Caco-2 (cell line): ENCODE measurements at regions not wholly inside any gene's neighbourhood (a gene's known extent, or its start where the extent isn't known, plus 50 kb on each side); places are given as distances from the start of the nearest gene placed in this dataset.
"Not testable (repeated sequence)": the region's sequence is repeated elsewhere in the genome, so short reads cannot be mapped to it uniquely, and the experiment has no call there.

Experiments used
- BruUV-seq: library from RNA; stranded (reverse); fragments of 400-500 nt; replicated peaks from 2 replicates; lab custom pipeline; 2021; lab: Mats Ljungman, UMichigan
- CTCF ChIA-PET: fragments of 300-600 bp; sonication (Branson Sonifier 250); formaldehyde crosslinking; loops from one replicate; lab custom pipeline; 2022; ENCODE audit warnings: antibody characterized with exemption; lab: Charles Lee
- POLR2A ChIA-PET: fragments of 300-600 bp; sonication (Branson Sonifier 250); formaldehyde crosslinking; loops from one replicate; lab custom pipeline; 2022; ENCODE audit warnings: antibody characterized with exemption; lab: Charles Lee
- DNase-seq, 2 experiments: peaks; one replicate each; pipeline versions ENCODE4 v3.0.0 to v3.0.0-alpha.2; 2020 to 2022
- H3K27me3 ChIP-seq: replicated peaks from 2 replicates; pipeline ENCODE4 v1.6.0; 2011; ENCODE audit warnings: low read length; ENCODE audit not compliant: control insufficient read depth, insufficient read depth
- H3K36me3 ChIP-seq: 2 replicates; pipeline ENCODE4 v1.5.1; 2011; ENCODE audit warnings: low read length; ENCODE audit not compliant: control insufficient read depth, insufficient read depth
- H3K4me1 ChIP-seq: fragments of 250-450 bp; sonication (Bioruptor Pico); 2 replicates; pipeline ENCODE4 v1.5.1; 2020; ENCODE audit warnings: mild to moderate bottlenecking
- H3K4me3 ChIP-seq: 2 replicates; pipeline ENCODE4 v1.5.1; 2011; ENCODE audit warnings: low read depth, mild to moderate bottlenecking, control low read depth, low read length
- H3K9me3 ChIP-seq: fragments of 250-450 bp; sonication (Bioruptor Pico); 2 replicates; pipeline ENCODE4 v1.5.1; 2020; ENCODE audit warnings: mild to moderate bottlenecking, moderate library complexity
- H3K27ac Mint-ChIP-seq: one replicate; pipeline ENCODE4 v1.8.0; 2022; ENCODE audit warnings: mixed read lengths; ENCODE audit not compliant: unreplicated experiment
- H3K27me3 Mint-ChIP-seq: one replicate; pipeline ENCODE4 v1.8.0; 2022; ENCODE audit warnings: mixed read lengths; ENCODE audit not compliant: insufficient read depth, unreplicated experiment
- H3K36me3 Mint-ChIP-seq: one replicate; pipeline ENCODE4 v1.8.0; 2022; ENCODE audit warnings: mild to moderate bottlenecking, mixed read lengths; ENCODE audit not compliant: insufficient read depth, unreplicated experiment
- H3K4me1 Mint-ChIP-seq: one replicate; pipeline ENCODE4 v1.8.0; 2022; ENCODE audit warnings: low read depth, mixed read lengths; ENCODE audit not compliant: unreplicated experiment
- H3K4me3 Mint-ChIP-seq: one replicate; pipeline ENCODE4 v1.8.0; 2022; ENCODE audit warnings: mild to moderate bottlenecking, moderate library complexity, mixed read lengths; ENCODE audit not compliant: unreplicated experiment
- H3K9me3 Mint-ChIP-seq: one replicate; pipeline ENCODE4 v1.8.0; 2022; ENCODE audit warnings: mixed read lengths; ENCODE audit not compliant: unreplicated experiment
- CTCF ChIP-seq, 2 experiments: fragments of 200-600 bp in 1 of 2; IDR thresholded peaks; 1 replicate in 1 of 2; 2 replicates in 1 of 2; pipeline versions ENCODE4 v1.5.1 to v1.8.0; 2011 to 2022; ENCODE audit warnings: antibody characterized with exemption in 1 of 2, control low read depth in 1 of 2, inconsistent platforms in 1 of 2, low read depth in 1 of 2, low read length in 1 of 2, mild to moderate bottlenecking in 1 of 2, moderate library complexity in 1 of 2; ENCODE audit not compliant: insufficient read depth in 1 of 2, severe bottlenecking in 1 of 2, unreplicated experiment in 1 of 2
- intact Hi-C: fragments of 100-400 bp; cut with micrococcal nuclease; formaldehyde crosslinking; loops from one replicate; pipeline ENCODE4 v1.10.0; 2022; ENCODE audit not compliant: unreplicated experiment

- H3K4me1 ChIP-seq, BruUV-seq, H3K36me3 Mint-ChIP-seq, H3K9me3 ChIP-seq, H3K4me1 Mint-ChIP-seq, H3K27ac Mint-ChIP-seq, H3K9me3 Mint-ChIP-seq, H3K4me3 ChIP-seq, intact Hi-C loops, H3K36me3 ChIP-seq, POLR2A ChIA-PET, CTCF ChIA-PET, H3K27me3 ChIP-seq, H3K27me3 Mint-ChIP-seq, H3K4me3 Mint-ChIP-seq, DNase-seq: not testable (repeated sequence)
Measured at GRCh38 chr2:66632882-66633281, 198.0 kb downstream of the MEIS1 start.

GRCh38 chr2:66633631-66634030 lies 198.7 kb downstream of the MEIS1 start:
- no TSS peak for BruUV-seq
- Mint-ChIP-seq H3K4me1 (no peaks in the 10 kb centered on the region), H3K4me3 (no peak overlapping the region), H3K27me3 (peaks cover 10% of the 10 kb centered on the region), H3K9me3 (peaks cover 9% of the 10 kb centered on the region), H3K36me3 (no peaks in the 10 kb centered on the region), H3K27ac (no peak overlapping the region)
- Histone ChIP-seq H3K27me3 (no peaks in the 10 kb centered on the region), H3K36me3 (no peaks in the 10 kb centered on the region), H3K9me3 (no peaks in the 10 kb centered on the region), H3K4me1 (no peaks in the 10 kb centered on the region), H3K4me3 (no peak overlapping the region)
- intact Hi-C loops, result no loop called here
- POLR2A ChIA-PET, result no interaction called here
- DNase-seq, result no peak
- CTCF ChIA-PET, result no interaction called here
- TF ChIP-seq CTCF (IDR thresholded peaks at IDR 0.05; ENCODE audit: insufficient read depth in 1 of 2, low read depth in 1 of 2, low read length in 1 of 2, severe bottlenecking in 1 of 2, unreplicated experiment in 1 of 2), result no peak

- H3K9me3 Mint-ChIP-seq, result peaks cover 9% of the 10 kb centered on the region
- POLR2A ChIA-PET, result no interaction called here
- Histone ChIP-seq H3K4me1 (no peaks in the 10 kb centered on the region), H3K36me3 (no peaks in the 10 kb centered on the region), H3K9me3 (no peaks in the 10 kb centered on the region), H3K27me3 (no peaks in the 10 kb centered on the region), H3K4me3 (no peak overlapping the region)
- H3K4me3 Mint-ChIP-seq, result no peak overlapping the region
- peaks cover 10% of the 10 kb centered on the region for H3K27me3 Mint-ChIP-seq
- CTCF ChIA-PET, result no interaction called here
- no peaks in the 10 kb centered on the region for H3K36me3 Mint-ChIP-seq
- no peak for TF ChIP-seq CTCF (IDR thresholded peaks at IDR 0.05; ENCODE audit: insufficient read depth in 1 of 2, low read depth in 1 of 2, low read length in 1 of 2, severe bottlenecking in 1 of 2, unreplicated experiment in 1 of 2)
- no peak overlapping the region for H3K27ac Mint-ChIP-seq
- DNase-seq, result no peak
- no TSS peak for BruUV-seq
- intact Hi-C loops, result no loop called here
- H3K4me1 Mint-ChIP-seq, result no peaks in the 10 kb centered on the region
Measured at GRCh38 chr2:66634784-66635183, 199.9 kb downstream of the MEIS1 start.

GRCh38 chr2:66641685-66642084 lies 206.8 kb downstream of the MEIS1 start:
- no peak overlapping the region for H3K27ac Mint-ChIP-seq
- intact Hi-C loops, result no loop called here
- Histone ChIP-seq H3K9me3 (no peaks in the 10 kb centered on the region), H3K4me3 (no peak overlapping the region), H3K36me3 (no peaks in the 10 kb centered on the region), H3K4me1 (no peaks in the 10 kb centered on the region), H3K27me3 (no peaks in the 10 kb centered on the region)
- H3K4me1 Mint-ChIP-seq, result no peaks in the 10 kb centered on the region
- POLR2A ChIA-PET, result no interaction called here
- no peaks in the 10 kb centered on the region for H3K9me3 Mint-ChIP-seq
- DNase-seq, result no peak
- CTCF ChIA-PET, result no interaction called here
- no TSS peak for BruUV-seq
- H3K36me3 Mint-ChIP-seq, result no peaks in the 10 kb centered on the region
- peaks cover 5% of the 10 kb centered on the region for H3K27me3 Mint-ChIP-seq
- no peak for TF ChIP-seq CTCF (IDR thresholded peaks at IDR 0.05; ENCODE audit: insufficient read depth in 1 of 2, low read depth in 1 of 2, low read length in 1 of 2, severe bottlenecking in 1 of 2, unreplicated experiment in 1 of 2)
- H3K4me3 Mint-ChIP-seq, result no peak overlapping the region

GRCh38 chr2:66648081-66648480 lies 213.2 kb downstream of the MEIS1 start:
- H3K27ac Mint-ChIP-seq, H3K9me3 ChIP-seq, H3K9me3 Mint-ChIP-seq, H3K4me1 Mint-ChIP-seq, CTCF ChIA-PET, H3K4me1 ChIP-seq, H3K36me3 ChIP-seq, intact Hi-C loops, DNase-seq, BruUV-seq, POLR2A ChIA-PET, H3K36me3 Mint-ChIP-seq, H3K27me3 ChIP-seq, H3K4me3 Mint-ChIP-seq, H3K4me3 ChIP-seq: not testable (repeated sequence)
- peaks cover 19% of the 10 kb centered on the region for H3K27me3 Mint-ChIP-seq
